ENCODE measurements at regions not wholly inside any gene's neighbourhood (a gene's known extent, or its start where the extent isn't known, plus 50 kb on each side); places are given as distances from the start of the nearest gene placed in this dataset.

GRCh38 chr2:153818242-153818641 lies 53.5 kb upstream of the GALNT13 start:
- DNase-seq, result no peak

- no peak for DNase-seq
Measured at GRCh38 chr2:153819074-153819473, 52.6 kb upstream of the GALNT13 start.

DNA sequence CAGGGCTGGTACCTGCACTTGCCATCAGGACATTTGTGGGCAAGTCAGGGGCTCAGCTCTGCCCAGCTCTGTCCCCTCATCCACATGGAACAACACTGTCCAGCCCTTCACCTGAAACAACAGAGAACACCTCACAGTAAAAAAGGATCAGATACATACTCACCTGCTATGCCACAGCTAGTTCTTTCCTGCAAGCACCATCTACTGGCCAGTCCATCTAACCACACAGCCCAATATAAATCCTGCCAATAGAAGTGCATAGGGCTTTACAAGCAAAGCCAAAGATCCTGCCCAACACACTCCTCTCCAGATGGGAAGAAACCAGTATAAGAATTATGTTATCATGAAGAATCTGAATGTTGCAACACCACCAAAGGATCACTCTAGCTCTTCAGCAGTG lies 52.2 kb upstream of the GALNT13 start:
- no peak for DNase-seq
